ENCODE measurements at regions not wholly inside any gene's neighbourhood (a gene's known extent, or its start where the extent isn't known, plus 50 kb on each side); places are given as distances from the start of the nearest gene placed in this dataset.

GRCh38 chr21:15221799-15222386, 157.1 kb upstream of the NRIP1 start:
- TF ChIP-seq, protein P1, sequence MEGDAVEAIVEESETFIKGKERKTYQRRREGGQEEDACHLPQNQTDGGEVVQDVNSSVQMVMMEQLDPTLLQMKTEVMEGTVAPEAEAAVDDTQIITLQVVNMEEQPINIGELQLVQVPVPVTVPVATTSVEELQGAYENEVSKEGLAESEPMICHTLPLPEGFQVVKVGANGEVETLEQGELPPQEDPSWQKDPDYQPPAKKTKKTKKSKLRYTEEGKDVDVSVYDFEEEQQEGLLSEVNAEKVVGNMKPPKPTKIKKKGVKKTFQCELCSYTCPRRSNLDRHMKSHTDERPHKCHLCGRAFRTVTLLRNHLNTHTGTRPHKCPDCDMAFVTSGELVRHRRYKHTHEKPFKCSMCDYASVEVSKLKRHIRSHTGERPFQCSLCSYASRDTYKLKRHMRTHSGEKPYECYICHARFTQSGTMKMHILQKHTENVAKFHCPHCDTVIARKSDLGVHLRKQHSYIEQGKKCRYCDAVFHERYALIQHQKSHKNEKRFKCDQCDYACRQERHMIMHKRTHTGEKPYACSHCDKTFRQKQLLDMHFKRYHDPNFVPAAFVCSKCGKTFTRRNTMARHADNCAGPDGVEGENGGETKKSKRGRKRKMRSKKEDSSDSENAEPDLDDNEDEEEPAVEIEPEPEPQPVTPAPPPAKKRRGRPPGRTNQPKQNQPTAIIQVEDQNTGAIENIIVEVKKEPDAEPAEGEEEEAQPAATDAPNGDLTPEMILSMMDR (IDR thresholded peaks at IDR 0.05) = no peak
- Histone ChIP-seq H3K27ac (peak overlapping the region; percentile 55), H3K9me3 (no peaks in the 10 kb centered on the region), H3K36me3 (ENCODE audit: insufficient read depth in 1 of 2, low read depth in 1 of 2) (no peaks in the 10 kb centered on the region), H3K4me3 (no peak overlapping the region), H3K27me3 (ENCODE audit: insufficient read depth in 3 of 3, low read length in 2 of 3) (no peaks in the 10 kb centered on the region), H3K4me1 (peaks cover 26% of the 10 kb centered on the region)
- DNase-seq (peak; percentile 50 to 57), ATAC-seq (peak; percentile 97 to 99 (median 98))
- intact Hi-C loops (cut with DNase I) = loop anchor here in 1 of 2 donors (5.0 to 10.0 kb wide), 3 partner anchors 100 to 263 kb away; no protein-coding TSS in a partner anchor

GRCh38 chr21:15222707-15223106, 157.9 kb upstream of the NRIP1 start:
- 51 to 60% (median 55%) methylated on average over 3 of the region's 3 CpGs for WGBS, 3 donors
- Histone ChIP-seq H3K27me3 (ENCODE audit: insufficient read depth in 3 of 3, low read length in 2 of 3) (no peaks in the 10 kb centered on the region), H3K9me3 (no peaks in the 10 kb centered on the region), H3K4me1 (peaks cover 26% of the 10 kb centered on the region), H3K27ac (no peak overlapping the region), H3K36me3 (ENCODE audit: insufficient read depth in 1 of 2, low read depth in 1 of 2) (no peaks in the 10 kb centered on the region), H3K4me3 (no peak overlapping the region)
- intact Hi-C loops (cut with DNase I) = loop anchor here in 1 of 2 donors (5.0 to 10.0 kb wide), 3 partner anchors 100 to 262 kb away; no protein-coding TSS in a partner anchor
- ATAC-seq (no peak), DNase-seq (no peak)
- TF ChIP-seq, protein P1 (IDR thresholded peaks at IDR 0.05) = no peak

DNA sequence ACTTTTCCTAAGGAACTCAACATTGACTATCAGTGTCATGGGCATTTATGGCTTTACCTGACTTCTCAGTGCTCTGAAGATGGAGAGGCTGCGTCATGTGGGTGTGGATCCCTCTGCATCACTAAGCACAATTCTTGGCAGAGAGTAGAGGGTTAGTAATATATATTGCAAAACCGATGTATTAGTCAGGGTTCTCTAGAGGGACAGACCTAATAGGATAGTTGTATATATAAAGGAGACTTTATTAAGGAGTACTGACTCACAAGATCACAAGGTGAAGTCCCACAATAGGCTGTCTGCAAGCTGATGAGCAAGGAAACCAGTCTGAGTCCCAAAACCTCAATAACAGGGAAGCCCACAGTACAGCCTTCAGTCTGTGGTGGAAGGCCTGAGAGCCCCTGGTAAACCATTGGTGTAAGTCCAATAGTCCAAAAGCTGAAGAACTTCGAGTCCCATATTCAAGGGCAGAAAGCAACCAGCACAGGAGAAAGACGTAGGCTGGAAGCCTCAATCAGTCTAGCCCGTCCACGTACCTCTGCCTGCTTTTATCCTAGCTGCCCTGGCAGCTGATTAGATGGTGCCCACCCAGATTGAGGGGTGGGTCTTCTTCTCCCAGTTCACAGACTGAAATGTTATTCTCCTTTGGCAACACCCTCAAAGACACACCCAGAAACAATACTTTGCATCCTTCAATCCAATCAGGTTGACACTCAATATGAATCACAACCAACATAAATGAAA, 159.7 kb upstream of the NRIP1 start:
- TF ChIP-seq, protein P1 (IDR thresholded peaks at IDR 0.05) = no peak
- H3K4me1 ChIP-seq = peaks cover 26% of the 10 kb centered on the region
- no peaks in the 10 kb centered on the region for H3K27me3 ChIP-seq (ENCODE audit: insufficient read depth in 3 of 3, low read length in 2 of 3)
- H3K36me3 ChIP-seq (ENCODE audit: insufficient read depth in 1 of 2, low read depth in 1 of 2) = no peaks in the 10 kb centered on the region
- H3K27ac ChIP-seq = no peak overlapping the region
- 88 to 94% (median 91%) methylated on average over 6 of the region's 6 CpGs for WGBS, 3 donors
- intact Hi-C loops (cut with DNase I) = loop anchor here in 1 of 2 donors (5.0 to 10.0 kb wide), 3 partner anchors 102 to 260 kb away; no protein-coding TSS in a partner anchor
- no peak overlapping the region for H3K4me3 ChIP-seq
- H3K9me3 ChIP-seq = no peaks in the 10 kb centered on the region
- DNase-seq = no peak
- peak in 2 of 4 donors; percentile 29 to 54 for ATAC-seq

GRCh38 chr21:15227919-15228318, 163.1 kb upstream of the NRIP1 start:
- Histone ChIP-seq H3K27ac (no peak overlapping the region), H3K9me3 (no peaks in the 10 kb centered on the region), H3K36me3 (ENCODE audit: insufficient read depth in 1 of 2, low read depth in 1 of 2) (no peaks in the 10 kb centered on the region), H3K4me1 (peaks cover 6% of the 10 kb centered on the region), H3K4me3 (no peak overlapping the region), H3K27me3 (ENCODE audit: insufficient read depth in 3 of 3, low read length in 2 of 3) (no peaks in the 10 kb centered on the region)
- intact Hi-C loops (cut with DNase I) = loop anchor here in 1 of 2 donors (10.0 kb wide), 1 partner anchor 257 kb away; no protein-coding TSS in a partner anchor
- WGBS, 3 donors = 62 to 67% (median 66%) methylated on average over 3 of the region's 3 CpGs
- ATAC-seq (no peak), DNase-seq (no peak)
- TF ChIP-seq, protein P1 (IDR thresholded peaks at IDR 0.05) = no peak
